ENCODE measurements at regions not wholly inside any gene's neighbourhood (a gene's known extent, or its start where the extent isn't known, plus 50 kb on each side); places are given as distances from the start of the nearest gene placed in this dataset.
"Not testable (repeated sequence)": the region's sequence is repeated elsewhere in the genome, so short reads cannot be mapped to it uniquely, and the experiment has no call there.

- Histone ChIP-seq H3K27ac (no peak overlapping the region), H3K27me3 (ENCODE audit: control insufficient read depth, insufficient read depth, low read length) (no peaks in the 10 kb centered on the region), H3K4me1 (no peaks in the 10 kb centered on the region), H3K36me3 (ENCODE audit: control insufficient read depth, insufficient read depth, low read length) (no peaks in the 10 kb centered on the region), H3K9ac (no peak overlapping the region), H2AFZ (no peak overlapping the region), H3K4me3 (ENCODE audit: low read depth, low read length) (no peak overlapping the region), H3K79me2 (no peaks in the 10 kb centered on the region), H3K4me2 (ENCODE audit: low read length) (no peak overlapping the region), H3K9me3 (ENCODE audit: control insufficient read depth, low read length) (no peaks in the 10 kb centered on the region)
- no peak for TF ChIP-seq CTCF (IDR thresholded peaks at IDR 0.05)
Observed at GRCh38 chr3:191137708-191138107, 61.3 kb upstream of the OSTN start.

DNA sequence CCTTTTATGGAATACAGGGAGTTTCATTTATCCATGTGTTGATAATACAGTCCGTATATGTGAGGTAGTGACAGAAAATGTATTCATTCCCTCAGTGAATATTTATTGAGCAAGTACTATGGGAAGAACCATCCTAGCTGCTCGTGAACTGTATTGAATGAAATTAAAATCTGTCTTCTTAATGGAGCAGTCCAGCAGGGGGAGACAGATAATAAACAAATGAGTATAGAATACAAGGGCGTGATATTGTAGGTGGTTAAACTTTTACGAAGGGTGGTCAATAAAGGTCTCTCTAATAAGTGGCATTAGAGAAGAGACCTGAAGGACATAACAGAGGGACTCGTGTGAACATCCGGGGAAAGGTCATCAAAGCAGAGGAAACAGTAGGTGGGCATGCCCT, 62.7 kb upstream of the OSTN start:
- no peak overlapping the region for H3K27ac ChIP-seq
- no peaks in the 10 kb centered on the region for H3K4me1 ChIP-seq
- no peaks in the 10 kb centered on the region for H3K27me3 ChIP-seq (ENCODE audit: control insufficient read depth, insufficient read depth, low read length)
- H2AFZ ChIP-seq: no peak overlapping the region
- H3K36me3 ChIP-seq (ENCODE audit: control insufficient read depth, insufficient read depth, low read length): no peaks in the 10 kb centered on the region
- TF ChIP-seq CTCF (IDR thresholded peaks at IDR 0.05): no peak
- no peak overlapping the region for H3K9ac ChIP-seq
- no peaks in the 10 kb centered on the region for H3K79me2 ChIP-seq
- H3K4me2 ChIP-seq (ENCODE audit: low read length): no peak overlapping the region
- H3K9me3 ChIP-seq (ENCODE audit: control insufficient read depth, low read length): no peaks in the 10 kb centered on the region
- H3K4me3 ChIP-seq (ENCODE audit: low read depth, low read length): no peak overlapping the region

DNA sequence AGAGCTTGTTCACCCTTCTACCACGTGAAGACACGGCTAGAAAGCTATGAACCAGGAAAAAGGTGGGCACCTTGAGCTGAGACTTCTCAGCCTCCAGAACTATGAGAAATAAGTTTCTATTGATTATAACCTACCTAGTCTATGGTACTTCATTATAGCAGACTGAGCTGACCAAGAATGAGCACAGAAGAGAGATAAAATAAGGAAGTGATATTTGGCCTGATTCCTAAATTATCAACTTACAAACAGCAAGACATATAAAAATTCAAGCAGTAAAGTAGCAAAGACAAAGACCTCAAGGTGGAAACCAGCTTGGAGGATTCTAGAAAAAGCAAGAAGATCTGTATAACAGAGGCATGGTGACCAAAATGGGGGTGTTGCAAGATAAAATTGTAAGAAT, 63.9 kb upstream of the OSTN start:
- no peaks in the 10 kb centered on the region for H3K79me2 ChIP-seq
- H3K4me2 ChIP-seq (ENCODE audit: low read length): no peak overlapping the region
- H3K9ac ChIP-seq: no peak overlapping the region
- no peaks in the 10 kb centered on the region for H3K4me1 ChIP-seq
- H3K27me3 ChIP-seq (ENCODE audit: control insufficient read depth, insufficient read depth, low read length): no peaks in the 10 kb centered on the region
- no peak overlapping the region for H3K4me3 ChIP-seq (ENCODE audit: low read depth, low read length)
- TF ChIP-seq CTCF (IDR thresholded peaks at IDR 0.05): no peak
- no peak overlapping the region for H3K27ac ChIP-seq
- no peaks in the 10 kb centered on the region for H3K36me3 ChIP-seq (ENCODE audit: control insufficient read depth, insufficient read depth, low read length)
- no peaks in the 10 kb centered on the region for H3K9me3 ChIP-seq (ENCODE audit: control insufficient read depth, low read length)
- no peak overlapping the region for H2AFZ ChIP-seq

GRCh38 chr3:191133359-191133758, 65.7 kb upstream of the OSTN start:
- no peaks in the 10 kb centered on the region for H3K27me3 ChIP-seq (ENCODE audit: control insufficient read depth, insufficient read depth, low read length)
- H2AFZ ChIP-seq: no peak overlapping the region
- no peak overlapping the region for H3K27ac ChIP-seq
- no peak overlapping the region for H3K4me2 ChIP-seq (ENCODE audit: low read length)
- H3K79me2 ChIP-seq: no peaks in the 10 kb centered on the region
- H3K9ac ChIP-seq: no peak overlapping the region
- no peaks in the 10 kb centered on the region for H3K9me3 ChIP-seq (ENCODE audit: control insufficient read depth, low read length)
- no peak overlapping the region for H3K4me3 ChIP-seq (ENCODE audit: low read depth, low read length)
- no peaks in the 10 kb centered on the region for H3K36me3 ChIP-seq (ENCODE audit: control insufficient read depth, insufficient read depth, low read length)
- TF ChIP-seq CTCF (IDR thresholded peaks at IDR 0.05): no peak
- no peaks in the 10 kb centered on the region for H3K4me1 ChIP-seq

DNA sequence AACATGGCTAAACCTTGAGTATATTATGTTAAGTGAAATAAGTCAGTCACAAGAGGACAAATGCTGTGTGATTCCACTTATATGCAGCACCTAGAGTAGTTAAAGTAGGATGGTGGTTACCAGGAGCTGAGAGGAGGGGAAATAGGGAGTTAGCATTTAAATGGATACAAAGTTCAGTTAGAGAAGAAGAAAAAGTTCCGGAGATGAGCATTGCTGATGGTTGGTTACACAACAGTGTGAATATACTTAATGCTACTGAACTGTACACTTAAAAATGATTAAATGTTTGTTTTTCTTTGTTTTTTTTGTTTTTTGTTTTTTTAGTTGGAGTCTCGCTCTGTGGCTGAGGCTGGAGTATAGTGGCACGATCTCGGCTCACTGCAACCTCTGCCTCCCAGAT, 67.7 kb upstream of the OSTN start:
- H3K27ac ChIP-seq: no peak overlapping the region
- no peak overlapping the region for H3K4me2 ChIP-seq (ENCODE audit: low read length)
- no peak overlapping the region for H3K4me3 ChIP-seq (ENCODE audit: low read depth, low read length)
- TF ChIP-seq CTCF (IDR thresholded peaks at IDR 0.05): no peak
- H3K9ac ChIP-seq: no peak overlapping the region
- H3K36me3 ChIP-seq (ENCODE audit: control insufficient read depth, insufficient read depth, low read length): no peaks in the 10 kb centered on the region
- no peak overlapping the region for H2AFZ ChIP-seq
- no peaks in the 10 kb centered on the region for H3K79me2 ChIP-seq
- no peaks in the 10 kb centered on the region for H3K9me3 ChIP-seq (ENCODE audit: control insufficient read depth, low read length)
- no peaks in the 10 kb centered on the region for H3K27me3 ChIP-seq (ENCODE audit: control insufficient read depth, insufficient read depth, low read length)
- H3K4me1 ChIP-seq: no peaks in the 10 kb centered on the region

GRCh38 chr3:191124891-191125290, 74.2 kb upstream of the OSTN start:
- H3K4me2 ChIP-seq (ENCODE audit: low read length); H3K27ac ChIP-seq; H3K27me3 ChIP-seq (ENCODE audit: control insufficient read depth, insufficient read depth, low read length); H3K4me1 ChIP-seq; H3K79me2 ChIP-seq; H3K9ac ChIP-seq; H3K4me3 ChIP-seq (ENCODE audit: low read depth, low read length); H3K36me3 ChIP-seq (ENCODE audit: control insufficient read depth, insufficient read depth, low read length); H3K9me3 ChIP-seq (ENCODE audit: control insufficient read depth, low read length); H2AFZ ChIP-seq: not testable (repeated sequence)

All from parathyroid adenoma (tissue), 2 donors.